Stomach (tissue), 4 donors: ENCODE measurements at regions not wholly inside any gene's neighbourhood (a gene's known extent, or its start where the extent isn't known, plus 50 kb on each side); places are given as distances from the start of the nearest gene placed in this dataset.

Experiments
- CTCF ChIP-seq, 7 experiments: fragments of 450-650 bp in 4 of 7; fragments of 200-600 bp in 3 of 7; sonication (generic) in 3 of 7; IDR thresholded peaks; one replicate each; pipeline ENCODE4 v1.5.1; 2016 to 2019; ENCODE audit warnings: antibody characterized with exemption in 7 of 7, control low read depth in 2 of 7, mild to moderate bottlenecking in 1 of 7
- POLR2A ChIP-seq, 4 donors: fragments of 450-650 bp; IDR thresholded peaks; one replicate each; pipeline ENCODE4 v1.6.1; 2016; ENCODE audit warnings: antibody characterized with exemption in 4 of 4, control low read depth in 2 of 4, mild to moderate bottlenecking in 1 of 4, moderate library complexity in 1 of 4
- POLR2AphosphoS5 ChIP-seq, 3 donors: sonication (generic); formaldehyde crosslinking; IDR thresholded peaks; one replicate each; pipeline ENCODE4 v1.6.1; 2016; ENCODE audit warnings: antibody characterized with exemption in 3 of 3

- TF ChIP-seq CTCF (IDR thresholded peaks at IDR 0.05), result no peak
- no peak for TF ChIP-seq POLR2AphosphoS5 (IDR thresholded peaks at IDR 0.05)
- TF ChIP-seq POLR2A (IDR thresholded peaks at IDR 0.05), result no peak
These were observed 1073.4 kb downstream of the PCDH17 start for GRCh38 chr13:58704953-58705352.
